CD4-positive, alpha-beta T cell treated with Interleukin-12 subunit alpha and Interleukin-12 subunit beta, for 1 hour (primary cell): ENCODE measurements at regions not wholly inside any gene's neighbourhood (a gene's known extent, or its start where the extent isn't known, plus 50 kb on each side); places are given as distances from the start of the nearest gene placed in this dataset.
"Not testable (repeated sequence)": the region's sequence is repeated elsewhere in the genome, so short reads cannot be mapped to it uniquely, and the experiment has no call there.

Experiments used
- DNase-seq: peaks from one replicate; pipeline ENCODE4 v3.0.0-alpha.2; 2020

DNA sequence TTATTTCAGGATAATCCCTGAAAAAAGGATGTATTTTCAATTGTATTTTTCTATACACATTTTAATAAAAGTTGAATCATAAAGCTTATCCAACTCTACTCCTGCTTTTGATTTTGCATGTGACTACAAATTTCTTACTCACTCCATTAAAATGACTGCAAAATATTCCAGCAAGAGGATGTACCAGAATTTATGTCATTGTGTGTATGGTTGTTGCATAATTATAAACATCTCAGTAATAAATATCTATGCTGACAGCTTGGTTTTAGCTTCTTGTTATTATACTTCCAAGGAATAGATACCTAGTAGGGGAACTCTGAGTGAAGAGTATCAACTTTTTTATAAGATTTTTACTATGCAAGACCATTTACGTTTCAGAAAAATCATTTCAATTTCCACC is 463.2 kb upstream of the RUNX1 start:
- no peak for DNase-seq

GRCh38 chr21:35511696-35512162 is 462.6 kb upstream of the RUNX1 start:
- no peak for DNase-seq

DNA sequence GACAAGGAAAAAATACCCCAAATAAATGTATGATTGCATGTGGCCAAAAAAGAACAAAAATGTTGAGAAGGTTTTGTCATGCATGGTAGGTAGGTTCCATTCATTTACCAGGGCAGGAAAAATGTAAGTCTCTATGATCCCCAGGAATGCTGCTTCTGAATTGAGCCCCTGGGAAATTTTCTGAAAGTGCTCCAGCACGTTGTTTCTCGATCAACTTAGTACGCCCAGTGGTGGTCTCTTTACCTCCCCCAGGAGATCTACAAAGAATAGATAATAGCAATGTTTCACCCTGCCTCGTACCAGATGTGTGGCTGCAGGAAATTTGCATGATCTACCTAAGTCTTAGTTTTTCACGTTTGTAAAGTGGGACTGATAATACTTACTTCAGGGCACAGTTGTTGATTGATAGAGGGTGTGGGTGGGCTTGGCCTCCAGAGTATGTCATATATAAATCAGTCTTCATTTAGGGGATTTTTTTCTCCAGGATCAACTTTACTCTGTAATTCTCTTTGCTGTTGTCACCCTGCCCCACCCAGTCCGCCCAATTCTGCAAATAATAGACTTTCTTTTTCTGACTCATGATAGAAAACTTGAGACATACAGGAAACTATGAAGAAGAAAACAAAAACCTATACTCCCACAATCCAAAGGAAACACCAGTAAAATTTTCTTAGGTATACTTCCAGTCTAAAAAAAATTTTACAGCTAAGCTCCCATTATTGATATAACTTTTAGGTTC is 462.0 kb upstream of the RUNX1 start:
- no peak for DNase-seq

DNA sequence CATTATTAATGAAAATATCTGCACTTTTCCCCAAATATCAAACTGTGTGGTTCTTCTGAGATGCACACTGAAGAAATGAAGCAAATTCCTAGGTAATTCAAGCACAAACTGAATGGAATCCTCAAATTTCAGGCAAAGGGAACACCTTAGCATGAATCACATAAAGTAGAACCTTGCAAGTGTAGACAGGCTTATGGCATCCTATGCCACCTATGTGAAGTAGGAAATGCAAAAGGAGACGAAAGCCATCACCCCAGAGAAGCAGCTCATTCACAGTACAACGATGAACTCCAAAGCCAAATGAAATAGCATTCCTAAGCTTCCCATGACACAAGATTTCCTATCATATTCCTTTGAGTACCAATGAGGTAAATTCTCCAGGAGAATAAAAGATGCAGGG is 461.2 kb upstream of the RUNX1 start:
- DNase-seq = no peak

DNA sequence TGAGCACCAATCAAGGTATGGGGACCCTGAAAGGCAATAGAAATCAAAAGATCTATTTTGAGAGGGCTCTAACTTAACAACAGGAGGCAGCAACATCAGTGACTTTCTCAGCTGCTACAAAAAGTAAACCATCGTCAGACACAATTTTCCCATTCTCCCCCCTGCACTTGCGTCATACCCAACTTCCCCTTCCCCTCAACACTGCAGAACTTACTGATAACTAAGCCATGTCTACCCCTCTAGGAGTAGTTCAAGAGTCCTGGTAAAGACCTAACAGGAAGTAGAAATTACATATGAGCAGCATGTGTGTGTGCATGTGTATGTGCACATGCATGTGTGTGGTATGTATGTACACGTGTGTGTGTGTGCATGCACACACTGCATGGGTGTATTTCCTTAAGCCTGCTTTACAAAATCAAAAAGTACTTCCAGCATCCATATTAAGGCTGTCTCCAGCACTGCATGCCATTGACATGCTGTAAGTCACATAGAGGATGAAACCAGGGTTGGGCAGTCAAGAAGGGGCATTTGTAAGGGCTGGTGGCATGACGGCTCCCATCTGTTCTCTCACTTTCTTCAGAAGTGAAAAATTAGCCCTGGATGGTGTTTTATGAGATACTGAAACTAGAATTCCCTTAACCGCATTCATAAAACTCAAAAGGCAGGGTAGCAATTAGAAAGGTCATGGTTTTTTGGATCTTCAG is 460.1 kb upstream of the RUNX1 start:
- no peak for DNase-seq

DNA sequence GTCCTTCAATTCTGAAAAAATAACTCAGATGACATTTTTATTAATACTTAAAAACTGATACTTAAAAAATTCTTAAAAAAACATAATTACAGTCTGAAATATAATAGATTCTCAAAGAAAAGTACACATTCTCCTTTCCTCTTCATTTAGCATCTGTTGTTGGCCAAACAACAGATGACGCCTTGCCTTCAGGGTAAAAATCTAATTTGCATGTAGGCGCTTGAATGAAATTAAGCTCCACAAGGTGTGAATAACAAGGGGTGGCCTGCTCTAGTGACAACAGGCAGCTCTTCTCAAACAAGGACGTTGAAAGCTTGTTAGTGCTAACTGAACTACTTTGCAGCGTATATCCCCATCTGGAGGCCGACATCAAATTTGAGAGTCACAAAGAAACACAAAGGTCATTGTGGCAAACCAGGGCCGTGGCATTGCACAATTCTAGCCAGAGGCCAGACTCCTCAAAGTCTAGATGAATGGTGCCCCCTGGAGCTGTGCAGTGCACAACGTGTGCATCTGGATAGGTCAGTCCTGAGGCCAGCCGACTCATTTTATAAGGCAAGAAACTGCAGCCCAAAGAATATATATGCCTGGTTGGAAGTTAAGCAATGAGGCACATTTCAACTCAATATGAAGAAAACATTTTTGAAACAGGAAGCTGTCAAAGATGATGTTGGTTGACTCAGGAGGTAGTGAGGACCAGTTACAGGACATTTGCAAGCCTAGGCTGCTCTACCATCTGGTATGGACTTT is 459.2 kb upstream of the RUNX1 start:
- DNase-seq = no peak

DNA sequence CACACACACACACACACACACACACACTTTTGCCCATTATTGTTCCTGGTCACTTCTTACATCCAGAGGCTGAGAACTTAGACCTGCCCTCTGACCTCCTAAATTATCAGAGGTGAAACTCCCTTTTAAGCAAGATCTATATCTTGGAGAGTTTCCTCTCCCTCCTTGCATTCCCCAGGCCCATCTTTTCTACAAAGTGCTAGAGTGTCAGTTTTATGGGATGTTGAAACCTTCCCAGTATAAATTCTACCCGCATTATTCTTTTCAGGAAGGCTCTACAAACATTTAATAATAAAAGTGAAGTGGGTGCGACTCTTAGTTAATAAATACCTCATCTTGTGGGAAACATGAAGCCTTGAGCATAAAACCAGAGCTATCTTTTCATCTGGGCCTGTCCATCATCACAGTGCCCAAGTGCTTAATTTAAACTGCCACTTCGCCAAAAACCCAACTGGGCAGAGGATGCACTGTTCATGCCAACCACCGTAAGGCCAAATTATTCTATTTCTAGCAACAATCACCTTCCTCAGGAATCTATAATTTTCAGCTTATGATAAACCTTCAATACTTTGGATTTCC is 458.2 kb upstream of the RUNX1 start:
- DNase-seq = no peak

- DNase-seq = no peak
These were observed 457.7 kb upstream of the RUNX1 start for GRCh38 chr21:35506771-35507170.

- DNase-seq = no peak
These were observed 457.2 kb upstream of the RUNX1 start for GRCh38 chr21:35506352-35506751.

GRCh38 chr21:35504951-35505466 is 455.9 kb upstream of the RUNX1 start:
- no peak for DNase-seq

DNA sequence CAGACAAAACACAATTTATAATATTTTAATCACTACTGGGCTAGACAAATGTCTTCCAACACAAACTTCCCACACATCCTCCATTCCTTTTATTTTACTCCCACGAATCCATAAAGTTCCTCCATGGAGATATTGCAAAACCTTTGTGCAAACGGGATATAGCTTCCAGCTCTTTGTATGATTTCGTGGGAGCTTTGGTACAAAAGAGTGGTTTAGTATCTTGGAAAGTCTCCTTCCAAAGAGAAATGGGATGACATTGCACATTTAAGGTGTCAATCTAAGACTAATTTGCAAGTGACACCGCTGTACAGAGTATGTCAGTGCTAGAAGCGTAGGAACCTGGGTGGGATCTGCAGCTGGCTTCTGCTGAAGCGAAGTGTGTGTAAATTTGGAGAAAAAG is 455.2 kb upstream of the RUNX1 start:
- no peak for DNase-seq

GRCh38 chr21:35503671-35504070 is 454.6 kb upstream of the RUNX1 start:
- DNase-seq = peak; percentile 12

GRCh38 chr21:35502821-35503220 is 453.7 kb upstream of the RUNX1 start:
- no peak for DNase-seq

DNA sequence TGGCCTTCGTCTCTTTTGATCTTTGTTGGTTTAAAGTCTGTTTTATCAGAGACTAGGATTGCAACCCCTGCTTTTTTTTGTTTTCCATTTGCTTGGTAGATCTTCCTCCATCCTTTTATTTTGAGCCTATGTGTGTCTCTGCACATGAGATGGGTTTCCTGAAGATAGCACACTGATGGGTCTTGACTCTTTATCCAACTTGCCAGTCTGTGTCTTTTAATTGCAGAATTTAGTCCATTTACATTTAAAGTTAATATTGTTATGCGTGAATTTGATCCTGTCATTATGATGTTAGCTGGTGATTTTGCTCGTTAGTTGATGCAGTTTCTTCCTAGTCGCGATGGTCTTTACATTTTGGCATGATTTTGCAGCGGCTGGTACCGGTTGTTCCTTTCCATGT is 448.4 kb upstream of the RUNX1 start:
- DNase-seq = not testable (repeated sequence)

- no peak for DNase-seq
These were observed 443.0 kb upstream of the RUNX1 start for GRCh38 chr21:35491920-35492678.

GRCh38 chr21:35491114-35491513 is 442.0 kb upstream of the RUNX1 start:
- DNase-seq = no peak

GRCh38 chr21:35489389-35489980 is 440.4 kb upstream of the RUNX1 start:
- DNase-seq = no peak

GRCh38 chr21:35488946-35489345 is 439.8 kb upstream of the RUNX1 start:
- no peak for DNase-seq

DNA sequence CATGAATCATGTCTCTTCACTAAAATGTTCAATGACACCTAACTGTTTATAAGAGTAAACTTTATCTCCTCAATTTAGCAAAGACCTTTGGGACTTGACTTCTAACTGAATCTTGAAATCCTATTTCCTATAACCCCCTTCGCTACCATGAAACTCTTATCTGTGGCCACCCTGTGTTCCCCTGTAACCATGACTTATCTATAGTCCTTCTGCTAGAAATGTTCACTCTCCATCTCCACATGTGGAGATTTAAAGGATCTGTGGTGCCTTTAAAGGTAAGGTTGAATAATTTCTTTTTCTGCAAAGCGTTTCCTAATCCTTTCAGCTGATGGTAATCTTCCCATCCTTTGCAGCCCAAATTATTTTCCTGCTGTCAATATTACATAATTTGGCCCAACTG is 436.3 kb upstream of the RUNX1 start:
- no peak for DNase-seq

DNA sequence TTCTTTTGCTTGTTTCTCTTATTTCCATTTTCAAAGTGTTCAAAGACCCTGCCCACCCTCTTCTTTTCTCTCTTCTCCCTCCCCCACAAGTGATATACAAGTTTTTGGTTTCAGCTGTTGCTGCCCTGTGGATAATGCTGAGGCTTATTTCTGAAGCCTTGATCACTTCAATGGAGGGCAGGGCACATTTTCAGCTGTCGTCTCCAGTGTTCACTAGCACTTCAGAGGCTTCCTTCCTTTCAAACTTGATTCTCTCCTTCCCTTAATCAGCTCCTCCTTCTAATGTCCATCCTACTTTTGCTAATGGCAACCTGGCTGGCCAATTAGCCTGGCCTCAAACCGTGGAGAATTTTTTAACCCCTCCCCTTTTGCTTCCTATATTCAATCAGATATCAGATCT is 435.7 kb upstream of the RUNX1 start:
- no peak for DNase-seq

GRCh38 chr21:35484032-35484431 is 434.9 kb upstream of the RUNX1 start:
- no peak for DNase-seq
